8988T (cell line): ENCODE measurements at regions not wholly inside any gene's neighbourhood (a gene's known extent, or its start where the extent isn't known, plus 50 kb on each side); places are given as distances from the start of the nearest gene placed in this dataset.

Experiments
- DNase-seq: peaks from one replicate; pipeline ENCODE4 v3.0.0; 2011

- DNase-seq = no peak
Measured at GRCh38 chr3:79922633-79923032, 154.8 kb upstream of the ROBO1 start.

- no peak for DNase-seq
Measured at GRCh38 chr3:79917561-79917960, 149.8 kb upstream of the ROBO1 start.

- no peak for DNase-seq
Measured at GRCh38 chr3:79910337-79910736, 142.5 kb upstream of the ROBO1 start.

GRCh38 chr3:79906106-79906505, 138.3 kb upstream of the ROBO1 start:
- no peak for DNase-seq

- DNase-seq = no peak
Measured at GRCh38 chr3:79902151-79902550, 134.4 kb upstream of the ROBO1 start.

GRCh38 chr3:79898907-79899306, 131.1 kb upstream of the ROBO1 start:
- DNase-seq = no peak

GRCh38 chr3:79896086-79896485, 128.3 kb upstream of the ROBO1 start:
- DNase-seq = no peak

GRCh38 chr3:79887213-79887612, 119.4 kb upstream of the ROBO1 start:
- DNase-seq = no peak

GRCh38 chr3:79886204-79886603, 118.4 kb upstream of the ROBO1 start:
- DNase-seq = no peak

- DNase-seq = no peak
Measured at GRCh38 chr3:79885407-79885806, 117.6 kb upstream of the ROBO1 start.

GRCh38 chr3:79884354-79884753, 116.6 kb upstream of the ROBO1 start:
- no peak for DNase-seq

- no peak for DNase-seq
Measured at GRCh38 chr3:79881431-79881830, 113.6 kb upstream of the ROBO1 start.

- no peak for DNase-seq
Measured at GRCh38 chr3:79878708-79879107, 110.9 kb upstream of the ROBO1 start.

- no peak for DNase-seq
Measured at GRCh38 chr3:79874646-79875045, 106.8 kb upstream of the ROBO1 start.

GRCh38 chr3:79872483-79872882, 104.7 kb upstream of the ROBO1 start:
- no peak for DNase-seq

GRCh38 chr3:79871656-79872055, 103.9 kb upstream of the ROBO1 start:
- DNase-seq = no peak

- DNase-seq = no peak
Measured at GRCh38 chr3:79870313-79870620, 102.5 kb upstream of the ROBO1 start.

GRCh38 chr3:79869461-79870312, 101.9 kb upstream of the ROBO1 start:
- DNase-seq = no peak

- DNase-seq = no peak
Measured at GRCh38 chr3:79866162-79866561, 98.4 kb upstream of the ROBO1 start.

GRCh38 chr3:79864077-79864476, 96.3 kb upstream of the ROBO1 start:
- no peak for DNase-seq

- no peak for DNase-seq
Measured at GRCh38 chr3:79848876-79849275, 81.1 kb upstream of the ROBO1 start.

- no peak for DNase-seq
Measured at GRCh38 chr3:79847928-79848327, 80.1 kb upstream of the ROBO1 start.

- no peak for DNase-seq
Measured at GRCh38 chr3:79846148-79846933, 78.5 kb upstream of the ROBO1 start.

- DNase-seq = no peak
Measured at GRCh38 chr3:79845546-79845945, 77.7 kb upstream of the ROBO1 start.

GRCh38 chr3:79844176-79844575, 76.4 kb upstream of the ROBO1 start:
- no peak for DNase-seq
